MG63 (cell line): ENCODE measurements at regions not wholly inside any gene's neighbourhood (a gene's known extent, or its start where the extent isn't known, plus 50 kb on each side); places are given as distances from the start of the nearest gene placed in this dataset.

Source experiments
- DNase-seq: peaks from one replicate; pipeline ENCODE4 v3.0.0-alpha.2; 2020
- H3K27me3 ChIP-seq: fragments of 250-450 bp; sonication (Bioruptor Pico); 2 replicates; pipeline ENCODE4 v1.5.1; 2020; ENCODE audit warnings: mild to moderate bottlenecking, moderate library complexity
- H3K36me3 ChIP-seq: fragments of 250-450 bp; sonication (Bioruptor Pico); 2 replicates; pipeline ENCODE4 v1.5.1; 2020; ENCODE audit warnings: mild to moderate bottlenecking, moderate library complexity
- H3K4me3 ChIP-seq: fragments of 250-450 bp; sonication (Bioruptor Pico); 2 replicates; pipeline ENCODE4 v1.5.1; 2020; ENCODE audit warnings: mild to moderate bottlenecking, moderate library complexity
- H3K9me3 ChIP-seq: fragments of 250-450 bp; sonication (Bioruptor Pico); 2 replicates; pipeline ENCODE4 v1.5.1; 2020; ENCODE audit warnings: mild to moderate bottlenecking, moderate library complexity

DNA sequence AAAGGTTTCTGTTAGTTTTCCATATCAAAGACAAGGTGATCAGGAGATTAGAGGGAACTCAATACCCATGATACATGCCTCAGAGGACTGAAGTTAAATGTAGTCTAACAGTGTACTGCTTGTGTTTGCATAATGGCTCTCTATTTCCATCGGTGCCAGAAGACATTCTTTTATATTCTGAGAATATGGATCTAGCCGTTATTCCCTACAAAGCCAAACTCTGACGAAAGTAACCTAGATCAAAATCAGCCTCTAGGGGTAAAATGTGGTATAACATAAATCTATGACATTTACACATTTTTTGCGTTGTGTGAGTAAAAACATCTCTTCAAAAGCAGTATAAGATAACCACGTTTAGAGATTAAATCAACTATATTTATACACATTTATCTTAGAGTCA, 2232.7 kb downstream of the PCDH9 start:
- DNase-seq = no peak
- H3K9me3 ChIP-seq = no peaks in the 10 kb centered on the region

DNA sequence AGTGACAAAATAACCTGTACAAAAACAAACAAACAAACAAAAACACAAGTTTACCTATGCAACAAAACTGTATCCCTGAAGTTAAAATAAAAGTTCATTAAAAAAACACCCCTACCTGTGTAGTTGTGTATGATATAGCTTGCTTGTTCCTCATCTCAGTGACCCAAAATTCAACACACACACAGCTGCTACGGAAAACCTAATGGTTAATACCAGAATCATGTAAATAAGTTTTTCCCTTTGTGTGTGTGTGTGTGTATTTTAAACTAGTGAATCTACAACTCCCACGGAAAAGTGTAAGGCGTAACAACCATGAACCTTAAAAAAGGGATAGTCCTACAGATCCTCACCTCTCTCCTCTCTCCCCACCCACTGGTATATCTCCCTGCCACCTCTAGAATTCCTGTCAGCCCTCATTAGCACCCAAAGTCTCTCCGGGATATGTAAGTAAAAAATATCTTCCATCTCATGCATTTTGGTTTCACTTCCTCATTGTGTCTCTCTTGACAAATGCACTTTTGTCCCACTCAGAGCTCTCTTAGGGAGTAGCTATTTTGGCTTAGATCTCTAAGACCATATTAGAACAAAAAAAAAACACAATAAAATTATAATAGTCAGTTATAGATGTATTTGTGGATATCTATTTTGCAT, 2236.5 kb downstream of the PCDH9 start:
- H3K4me3 ChIP-seq = no peak overlapping the region
- no peak for DNase-seq
- no peaks in the 10 kb centered on the region for H3K27me3 ChIP-seq
- no peaks in the 10 kb centered on the region for H3K9me3 ChIP-seq
- H3K36me3 ChIP-seq = no peaks in the 10 kb centered on the region

More for the DNA sequence above, 2232.7 kb downstream of the PCDH9 start:
- Histone ChIP-seq H3K4me3 (no peak overlapping the region), H3K36me3 (no peaks in the 10 kb centered on the region), H3K27me3 (no peaks in the 10 kb centered on the region)

DNA sequence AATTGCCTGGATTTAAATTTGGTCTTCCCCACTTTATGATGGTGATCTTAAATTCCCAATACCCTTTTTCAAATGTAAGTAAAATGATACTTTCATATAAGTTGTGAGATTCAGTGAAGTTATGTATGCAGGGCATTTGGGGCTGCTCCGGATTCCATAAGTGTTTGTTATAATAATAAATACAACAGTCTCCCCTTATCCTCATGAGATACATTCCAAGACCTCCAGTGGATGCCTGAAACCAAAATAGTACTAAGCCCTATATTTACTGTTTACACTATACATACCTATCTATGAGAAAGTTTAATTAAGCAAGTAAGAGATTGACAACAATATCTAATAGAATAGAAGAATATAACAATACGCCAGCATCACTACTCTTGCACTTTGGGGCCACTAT, 2237.8 kb downstream of the PCDH9 start:
- no peak for DNase-seq
- no peaks in the 10 kb centered on the region for H3K9me3 ChIP-seq
- no peaks in the 10 kb centered on the region for H3K36me3 ChIP-seq
- no peak overlapping the region for H3K4me3 ChIP-seq
- no peaks in the 10 kb centered on the region for H3K27me3 ChIP-seq

DNA sequence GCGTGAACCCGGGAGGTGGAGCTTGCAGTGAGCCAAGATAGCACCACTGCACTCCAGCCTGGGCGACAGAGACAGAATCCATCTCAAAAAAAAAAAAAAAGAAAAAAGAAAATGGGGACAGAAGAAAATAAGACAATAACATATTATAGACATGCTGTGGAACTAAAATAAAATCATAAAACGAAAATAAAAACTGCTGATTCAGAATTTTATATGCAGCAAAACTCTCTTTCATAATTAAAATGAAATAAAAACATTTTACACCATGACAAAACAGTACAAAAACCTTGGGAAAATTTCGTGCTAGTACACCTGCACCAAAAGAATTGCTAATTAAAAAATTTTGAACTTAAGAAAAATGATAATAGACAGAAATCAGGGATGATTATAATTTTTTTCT, 2245.1 kb downstream of the PCDH9 start:
- no peaks in the 10 kb centered on the region for H3K9me3 ChIP-seq
- H3K27me3 ChIP-seq = no peaks in the 10 kb centered on the region
- no peak for DNase-seq
- H3K4me3 ChIP-seq = no peak overlapping the region
- H3K36me3 ChIP-seq = no peaks in the 10 kb centered on the region

DNA sequence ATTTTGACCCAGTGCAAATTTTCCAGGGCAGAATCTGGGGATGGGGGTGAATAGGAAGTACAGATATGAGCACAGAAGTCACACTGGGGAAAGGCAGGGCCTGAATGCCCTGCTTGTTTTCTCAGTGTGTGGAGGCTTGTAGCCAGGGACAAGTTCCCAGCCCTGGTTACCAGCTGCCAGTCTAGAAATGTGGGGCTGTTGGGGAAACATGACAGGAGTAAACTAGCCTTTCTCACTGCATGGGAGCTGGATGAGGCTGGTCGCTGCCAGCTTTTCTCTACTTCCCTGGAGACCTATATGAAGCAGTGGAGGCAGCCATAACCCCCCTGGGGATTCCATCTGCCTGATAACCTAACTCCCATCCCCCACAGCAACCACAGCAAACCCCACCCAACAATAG, 2267.7 kb downstream of the PCDH9 start:
- no peaks in the 10 kb centered on the region for H3K9me3 ChIP-seq
- no peak for DNase-seq
- H3K27me3 ChIP-seq = no peaks in the 10 kb centered on the region
- H3K4me3 ChIP-seq = no peak overlapping the region
- H3K36me3 ChIP-seq = no peaks in the 10 kb centered on the region

DNA sequence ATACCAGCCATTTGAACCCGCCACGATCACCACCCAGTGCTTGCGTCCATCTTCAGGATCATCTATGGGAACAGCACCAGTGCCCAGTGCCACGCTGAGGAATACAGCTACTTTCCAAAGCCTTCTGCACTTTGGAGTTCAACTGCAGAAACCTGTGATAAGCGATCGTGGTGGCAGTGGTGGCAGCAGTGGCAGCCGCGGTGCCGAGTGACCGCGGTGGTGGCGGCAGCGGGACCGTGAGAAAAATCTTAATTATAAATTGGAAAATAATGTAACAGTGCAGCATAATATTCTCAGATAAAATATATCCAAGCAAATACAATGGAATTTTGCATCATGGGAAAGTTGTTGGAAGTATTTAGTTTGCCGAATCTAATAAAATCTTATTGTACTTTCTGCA, 2270.9 kb downstream of the PCDH9 start:
- DNase-seq = no peak
- Histone ChIP-seq H3K27me3 (no peaks in the 10 kb centered on the region), H3K4me3 (no peak overlapping the region), H3K9me3 (no peaks in the 10 kb centered on the region), H3K36me3 (no peaks in the 10 kb centered on the region)

DNA sequence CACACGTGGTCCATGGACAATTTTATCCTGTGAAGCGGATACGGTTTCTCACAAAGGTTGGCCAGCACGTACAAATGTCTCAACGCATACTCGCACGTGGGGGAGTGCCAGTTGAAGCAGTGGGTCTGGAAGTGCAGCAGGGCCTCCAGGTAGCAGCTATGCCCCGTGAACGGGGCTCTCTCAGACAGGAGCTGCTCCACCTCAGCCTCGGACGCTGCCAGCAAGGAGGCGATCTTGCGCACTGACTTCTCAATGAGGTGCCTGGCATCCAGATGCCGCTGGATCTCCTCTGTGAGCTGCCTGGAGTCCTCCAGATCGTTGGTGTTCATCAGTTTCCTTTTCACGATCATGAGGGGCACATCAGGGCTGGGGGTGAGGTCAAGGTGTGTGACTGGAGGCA, 2272.0 kb downstream of the PCDH9 start:
- no peak for DNase-seq
- H3K4me3 ChIP-seq = no peak overlapping the region
- no peaks in the 10 kb centered on the region for H3K27me3 ChIP-seq
- H3K9me3 ChIP-seq = no peaks in the 10 kb centered on the region
- H3K36me3 ChIP-seq = no peaks in the 10 kb centered on the region

DNA sequence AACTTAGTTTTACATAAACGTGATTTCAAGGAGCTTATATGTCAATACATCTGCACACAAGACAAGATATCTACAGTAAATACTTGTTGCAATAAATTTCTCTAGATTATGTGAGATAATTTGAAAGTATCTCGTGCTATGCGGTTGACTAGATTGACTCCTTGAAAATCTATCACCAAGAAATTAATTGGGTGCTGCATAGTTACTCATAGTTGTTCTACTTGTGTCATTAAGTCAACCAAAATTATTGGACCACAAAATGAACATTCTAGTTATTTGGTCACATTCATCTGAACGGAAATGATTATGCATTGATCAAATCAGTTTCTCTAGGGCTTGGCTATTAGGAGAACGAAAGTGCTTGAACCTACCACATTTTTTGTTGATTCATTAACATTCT, 2291.5 kb downstream of the PCDH9 start:
- no peaks in the 10 kb centered on the region for H3K9me3 ChIP-seq
- DNase-seq = no peak
- H3K27me3 ChIP-seq = no peaks in the 10 kb centered on the region
- no peaks in the 10 kb centered on the region for H3K36me3 ChIP-seq
- no peak overlapping the region for H3K4me3 ChIP-seq

DNA sequence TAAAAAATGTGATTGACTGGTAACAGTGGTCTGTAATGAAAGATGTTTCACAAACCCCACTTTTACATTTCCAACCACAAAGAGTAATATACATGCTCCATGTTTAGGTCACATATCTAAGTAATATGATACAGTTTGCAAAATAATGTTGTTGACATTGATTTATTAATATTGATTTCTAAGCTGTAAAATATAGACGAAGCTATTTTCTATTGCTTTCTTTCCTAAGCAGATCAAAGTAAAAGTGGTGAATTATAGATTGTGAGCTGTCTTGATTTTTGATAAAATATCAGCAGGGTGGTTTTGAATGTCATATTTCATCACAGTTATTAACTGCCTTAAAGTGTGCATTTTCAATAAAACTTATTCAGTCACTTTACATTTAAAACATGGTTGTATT, 2292.8 kb downstream of the PCDH9 start:
- DNase-seq = no peak
- no peaks in the 10 kb centered on the region for H3K27me3 ChIP-seq
- no peaks in the 10 kb centered on the region for H3K9me3 ChIP-seq
- H3K36me3 ChIP-seq = no peaks in the 10 kb centered on the region
- H3K4me3 ChIP-seq = no peak overlapping the region

DNA sequence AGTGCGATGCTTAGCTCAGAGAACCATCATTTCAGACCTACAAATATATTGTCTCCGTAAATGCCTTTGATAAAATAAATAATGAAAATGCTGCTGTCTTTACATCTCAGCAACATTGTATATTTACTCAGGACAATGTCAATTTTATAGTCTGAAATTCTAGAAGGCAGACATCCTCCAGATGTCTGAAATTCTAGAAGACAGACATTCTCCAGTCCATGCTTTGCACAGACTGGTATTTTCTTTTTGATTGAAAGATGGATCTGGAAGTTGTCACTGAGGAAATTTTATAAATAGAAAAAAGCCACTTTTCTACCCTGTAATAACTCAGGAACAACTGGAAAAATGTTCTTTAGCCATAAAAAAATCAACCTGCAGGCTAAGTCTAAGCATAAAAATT, 2293.3 kb downstream of the PCDH9 start:
- Histone ChIP-seq H3K4me3 (no peak overlapping the region), H3K9me3 (no peaks in the 10 kb centered on the region), H3K36me3 (no peaks in the 10 kb centered on the region), H3K27me3 (no peaks in the 10 kb centered on the region)
- no peak for DNase-seq

DNA sequence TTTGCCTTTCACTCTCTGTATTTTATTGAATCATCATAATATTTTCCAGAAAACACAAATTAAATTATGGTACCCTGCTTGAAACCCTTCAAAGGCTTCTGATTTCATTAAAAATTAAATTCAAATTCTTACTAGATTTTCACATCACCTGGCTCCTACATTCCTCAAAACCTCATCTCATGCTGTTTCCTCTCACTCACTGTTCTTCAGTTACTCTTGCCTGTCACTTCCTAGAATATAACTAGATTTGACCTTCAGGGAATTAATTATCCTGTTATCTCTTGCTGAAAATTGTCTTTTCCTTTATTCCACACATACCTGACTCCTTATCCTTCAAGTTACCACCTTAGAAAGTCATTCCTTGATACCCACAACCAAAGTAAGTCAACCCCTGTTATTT, 2294.7 kb downstream of the PCDH9 start:
- Histone ChIP-seq H3K4me3 (no peak overlapping the region), H3K36me3 (no peaks in the 10 kb centered on the region), H3K27me3 (no peaks in the 10 kb centered on the region), H3K9me3 (no peaks in the 10 kb centered on the region)
- no peak for DNase-seq

DNA sequence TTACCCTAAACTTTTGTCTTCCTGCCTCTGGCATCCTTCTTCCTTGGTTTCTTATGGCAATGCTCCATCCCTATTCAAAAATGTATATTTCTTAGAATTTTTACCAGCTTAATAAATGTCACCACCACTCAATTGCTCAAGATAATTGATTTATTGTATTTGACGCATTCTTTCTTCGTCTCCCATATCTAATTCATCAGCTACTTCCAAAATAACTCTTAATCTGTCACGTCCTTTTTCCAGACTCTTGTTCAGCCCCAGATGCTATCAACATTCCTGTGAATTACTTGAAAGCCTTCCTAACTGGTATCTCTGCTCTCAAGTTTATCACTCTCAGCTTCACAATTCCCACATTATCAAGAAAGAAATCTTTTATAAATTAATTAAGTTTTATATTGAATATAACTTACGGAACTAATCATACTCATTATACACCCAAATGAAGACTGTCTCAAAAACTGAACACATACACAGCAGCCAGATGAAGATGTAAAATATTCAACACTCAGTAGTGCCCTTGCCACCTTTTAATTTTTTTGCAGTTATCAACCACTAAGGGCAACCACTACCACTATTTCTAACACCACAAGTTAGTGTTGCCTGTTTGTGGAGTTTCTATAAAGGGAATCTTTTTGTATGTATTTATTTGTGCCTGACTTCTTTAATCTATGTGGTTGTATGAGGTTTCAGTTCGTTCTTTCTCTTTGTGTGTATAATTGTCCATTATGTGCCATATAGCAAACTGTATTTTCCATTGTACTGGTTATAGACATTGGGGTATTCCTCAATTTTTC, 2295.4 kb downstream of the PCDH9 start:
- Histone ChIP-seq H3K36me3 (no peaks in the 10 kb centered on the region), H3K4me3 (no peak overlapping the region), H3K27me3 (no peaks in the 10 kb centered on the region), H3K9me3 (no peaks in the 10 kb centered on the region)
- DNase-seq = no peak

DNA sequence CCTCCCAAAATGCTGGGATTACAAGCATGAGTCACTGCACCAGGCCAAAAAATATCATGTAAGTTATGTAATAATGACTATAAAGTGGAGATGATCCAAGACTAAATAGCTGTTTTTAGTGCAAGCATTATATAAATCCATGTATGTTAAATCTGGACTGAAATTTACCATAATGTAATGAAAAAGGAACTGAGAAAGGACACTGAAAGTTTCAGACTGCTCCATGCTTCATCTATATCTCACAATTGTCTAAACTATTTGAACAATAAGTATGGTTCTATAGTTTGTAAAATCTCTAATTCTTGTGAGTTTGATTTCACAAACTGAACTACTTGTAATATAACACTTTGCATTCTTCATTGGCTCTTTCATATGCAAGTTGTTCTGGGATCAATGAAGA, 2299.5 kb downstream of the PCDH9 start:
- H3K36me3 ChIP-seq = no peaks in the 10 kb centered on the region
- no peaks in the 10 kb centered on the region for H3K9me3 ChIP-seq
- DNase-seq = no peak
- H3K4me3 ChIP-seq = no peak overlapping the region
- no peaks in the 10 kb centered on the region for H3K27me3 ChIP-seq

DNA sequence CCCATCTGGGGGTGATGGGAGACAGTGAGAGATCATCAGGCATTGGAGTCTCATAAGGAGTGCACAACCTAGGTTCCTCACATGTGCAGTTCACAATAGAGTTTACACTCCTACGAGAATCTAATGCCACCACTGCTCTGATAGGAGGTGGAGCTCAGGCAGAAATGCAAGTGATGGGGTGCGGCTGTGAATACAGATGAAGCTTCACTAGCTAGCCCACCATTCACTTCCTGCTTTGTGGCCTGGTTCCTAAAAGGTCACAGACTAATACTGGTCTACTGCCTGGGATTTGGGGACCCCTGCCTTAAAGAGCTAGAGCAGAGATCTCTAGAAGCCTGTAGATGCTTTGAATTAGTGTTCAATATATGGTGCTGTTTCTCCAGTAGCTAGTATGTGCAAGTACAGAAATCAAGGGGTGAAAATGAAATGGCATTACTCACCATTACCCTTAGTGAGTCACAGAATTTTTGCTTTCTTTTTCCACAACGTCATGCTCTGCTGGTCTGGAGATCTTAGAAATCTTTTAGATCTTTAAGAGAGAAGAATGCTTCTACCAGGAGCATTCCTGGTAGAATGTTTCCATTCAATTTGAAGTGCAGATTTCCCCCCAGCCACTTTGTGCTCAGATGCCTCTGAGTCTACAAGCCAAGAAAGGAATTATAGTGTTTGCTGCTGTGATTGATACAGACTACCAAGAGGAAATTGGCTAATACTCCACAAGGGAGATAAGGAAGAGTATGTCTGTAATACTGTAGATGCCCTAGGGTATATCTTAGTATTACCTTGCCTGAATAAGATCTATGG, 2301.2 kb downstream of the PCDH9 start:
- Histone ChIP-seq H3K4me3 (no peak overlapping the region), H3K27me3 (no peaks in the 10 kb centered on the region), H3K9me3 (no peaks in the 10 kb centered on the region), H3K36me3 (no peaks in the 10 kb centered on the region)
- no peak for DNase-seq

DNA sequence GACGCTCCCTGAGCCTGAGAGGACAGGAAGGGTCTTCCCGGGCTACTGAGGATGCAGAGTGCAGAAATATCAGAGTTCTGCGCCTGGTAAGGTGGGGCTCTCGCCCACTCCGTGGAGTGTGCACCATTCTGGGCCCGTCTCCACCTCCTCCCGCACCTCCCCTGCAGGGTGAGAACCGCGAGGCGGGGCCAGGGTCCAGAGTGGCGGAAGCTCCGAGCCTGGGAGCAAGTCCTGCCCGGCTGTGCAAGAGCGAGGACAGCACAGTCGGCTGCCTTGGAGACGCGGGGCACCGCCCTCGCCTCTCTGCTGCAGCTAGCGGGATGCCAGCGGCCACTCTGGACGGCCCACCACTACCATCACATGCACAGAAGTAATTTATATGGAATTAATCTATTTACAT, 2304.4 kb downstream of the PCDH9 start:
- Histone ChIP-seq H3K4me3 (no peak overlapping the region), H3K36me3 (no peaks in the 10 kb centered on the region), H3K9me3 (no peaks in the 10 kb centered on the region), H3K27me3 (no peaks in the 10 kb centered on the region)
- DNase-seq = no peak

DNA sequence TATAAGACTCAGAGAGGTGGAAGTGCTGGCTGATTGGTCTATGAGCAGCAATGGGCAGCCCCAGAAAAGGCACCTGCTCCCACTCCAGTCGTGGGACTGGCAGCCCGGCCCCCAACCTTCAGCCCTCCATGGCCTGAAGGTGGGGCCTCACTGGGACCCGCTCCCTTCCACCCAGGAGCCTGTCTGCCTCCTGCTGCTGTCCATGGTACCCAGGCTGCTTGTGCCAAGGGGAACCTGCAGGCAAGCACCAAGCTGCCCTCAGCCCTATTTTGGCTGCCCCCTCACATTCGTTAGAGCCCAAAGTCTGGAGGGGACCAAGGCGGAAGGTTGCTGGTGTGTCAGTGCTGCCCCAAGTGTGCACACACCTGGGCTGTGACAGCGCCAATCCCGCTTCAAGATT, 2304.9 kb downstream of the PCDH9 start:
- no peaks in the 10 kb centered on the region for H3K36me3 ChIP-seq
- H3K9me3 ChIP-seq = no peaks in the 10 kb centered on the region
- H3K4me3 ChIP-seq = no peak overlapping the region
- DNase-seq = peak; percentile 3
- H3K27me3 ChIP-seq = no peaks in the 10 kb centered on the region

DNA sequence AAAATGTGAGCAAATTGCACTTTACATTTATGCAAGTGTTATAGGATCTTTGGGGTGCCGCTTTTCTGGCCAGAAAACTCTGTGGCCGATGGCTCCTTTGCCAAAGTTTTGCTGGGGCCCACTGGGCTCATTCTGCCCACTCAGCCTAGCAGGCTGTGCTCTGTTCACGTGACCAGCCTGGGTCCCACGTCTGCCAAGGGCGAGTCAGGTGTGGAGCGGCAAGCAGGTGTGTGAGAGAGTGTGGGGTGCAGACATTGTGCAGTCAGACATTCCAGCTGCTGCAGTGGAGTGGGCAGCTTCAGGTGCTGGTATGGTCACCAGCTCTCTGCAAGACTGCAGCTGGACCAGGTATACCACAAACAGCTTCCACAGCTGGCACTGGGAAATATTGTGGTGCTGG, 2305.7 kb downstream of the PCDH9 start:
- H3K4me3 ChIP-seq = no peak overlapping the region
- H3K36me3 ChIP-seq = no peaks in the 10 kb centered on the region
- H3K27me3 ChIP-seq = no peaks in the 10 kb centered on the region
- no peak for DNase-seq
- H3K9me3 ChIP-seq = no peaks in the 10 kb centered on the region

DNA sequence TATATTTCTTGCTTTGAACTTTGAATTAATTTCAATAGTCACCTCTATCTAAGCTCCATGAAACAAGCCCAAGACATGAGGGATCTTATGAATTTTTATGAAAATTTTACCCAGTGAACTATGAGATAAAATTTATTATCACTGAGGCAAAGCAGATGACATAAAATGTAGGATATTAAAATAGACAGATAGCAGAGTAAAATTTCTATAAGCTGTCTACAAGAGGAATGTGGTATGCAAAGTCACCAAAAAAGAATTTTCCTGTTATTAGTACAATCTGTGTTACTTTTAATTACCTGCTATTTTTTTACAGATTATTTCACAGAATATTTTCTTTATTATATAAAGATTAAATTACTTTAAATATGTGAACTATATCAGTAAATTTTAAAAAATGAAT, 2312.6 kb downstream of the PCDH9 start:
- Histone ChIP-seq H3K27me3 (no peaks in the 10 kb centered on the region), H3K9me3 (peaks cover 5% of the 10 kb centered on the region), H3K36me3 (no peaks in the 10 kb centered on the region), H3K4me3 (no peak overlapping the region)
- no peak for DNase-seq
